22Rv1 (cell line): ENCODE measurements at regions not wholly inside any gene's neighbourhood (a gene's known extent, or its start where the extent isn't known, plus 50 kb on each side); places are given as distances from the start of the nearest gene placed in this dataset.

ENCODE experiments used
- H3K27ac ChIP-seq: fragments of 450-650 bp; 2 replicates; pipeline ENCODE4 v1.5.1; 2017
- ZFX ChIP-seq: fragments of 450-650 bp; IDR thresholded peaks from 2 replicates; pipeline ENCODE4 v1.6.1; 2017; ENCODE audit warnings: antibody characterized with exemption, borderline replicate concordance
- TF ChIP-seq, protein P1 (sequence below): fragments of 450-650 bp; IDR thresholded peaks from 2 replicates; pipeline ENCODE4 v1.5.1; 2017; ENCODE audit warnings: mild to moderate bottlenecking

- TF ChIP-seq, protein P1, sequence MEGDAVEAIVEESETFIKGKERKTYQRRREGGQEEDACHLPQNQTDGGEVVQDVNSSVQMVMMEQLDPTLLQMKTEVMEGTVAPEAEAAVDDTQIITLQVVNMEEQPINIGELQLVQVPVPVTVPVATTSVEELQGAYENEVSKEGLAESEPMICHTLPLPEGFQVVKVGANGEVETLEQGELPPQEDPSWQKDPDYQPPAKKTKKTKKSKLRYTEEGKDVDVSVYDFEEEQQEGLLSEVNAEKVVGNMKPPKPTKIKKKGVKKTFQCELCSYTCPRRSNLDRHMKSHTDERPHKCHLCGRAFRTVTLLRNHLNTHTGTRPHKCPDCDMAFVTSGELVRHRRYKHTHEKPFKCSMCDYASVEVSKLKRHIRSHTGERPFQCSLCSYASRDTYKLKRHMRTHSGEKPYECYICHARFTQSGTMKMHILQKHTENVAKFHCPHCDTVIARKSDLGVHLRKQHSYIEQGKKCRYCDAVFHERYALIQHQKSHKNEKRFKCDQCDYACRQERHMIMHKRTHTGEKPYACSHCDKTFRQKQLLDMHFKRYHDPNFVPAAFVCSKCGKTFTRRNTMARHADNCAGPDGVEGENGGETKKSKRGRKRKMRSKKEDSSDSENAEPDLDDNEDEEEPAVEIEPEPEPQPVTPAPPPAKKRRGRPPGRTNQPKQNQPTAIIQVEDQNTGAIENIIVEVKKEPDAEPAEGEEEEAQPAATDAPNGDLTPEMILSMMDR = no peak
- no peak for TF ChIP-seq ZFX
- H3K27ac ChIP-seq = no peak overlapping the region
Measured at GRCh38 chr3:78410077-78410476, 1357.7 kb downstream of the ROBO1 start.

DNA sequence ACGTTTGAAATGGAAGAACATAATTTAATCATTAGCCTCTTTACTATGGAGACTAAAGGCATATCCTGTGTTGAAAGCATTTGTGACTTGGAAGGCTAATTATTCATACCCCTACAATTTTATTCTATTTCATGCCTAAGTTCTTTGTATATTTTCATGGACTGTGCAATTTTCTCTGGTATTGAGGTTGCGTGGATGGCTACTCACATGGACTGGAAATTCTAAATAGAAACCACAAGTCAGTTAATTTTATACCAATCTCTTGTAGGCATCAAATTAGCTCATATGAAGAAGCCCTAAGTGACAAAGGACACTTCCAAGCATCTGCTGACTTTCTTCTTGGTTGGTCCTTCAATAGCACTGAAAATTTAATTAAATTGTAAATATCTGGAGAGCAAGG, 1353.5 kb downstream of the ROBO1 start:
- H3K27ac ChIP-seq = no peak overlapping the region
- TF ChIP-seq, protein P1 = no peak
- no peak for TF ChIP-seq ZFX

DNA sequence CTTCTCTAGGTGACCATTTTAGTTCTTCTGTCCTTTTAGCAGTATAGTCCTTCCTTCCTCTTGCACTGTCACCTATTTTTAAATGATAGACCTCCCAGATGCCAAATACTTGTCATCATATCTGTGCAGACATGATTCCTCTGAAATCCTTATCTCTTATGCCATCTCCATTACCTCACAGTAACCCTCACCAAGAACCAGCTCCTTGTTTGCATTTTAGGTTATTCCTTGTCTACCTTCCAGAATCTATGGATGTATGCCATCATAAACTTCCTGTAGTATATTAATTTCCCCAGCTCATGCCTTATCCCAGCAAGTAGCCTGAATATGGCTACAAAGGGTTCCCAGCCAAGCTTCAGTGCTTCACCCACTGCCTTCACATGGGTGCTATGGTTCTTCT, 1347.2 kb downstream of the ROBO1 start:
- TF ChIP-seq ZFX = no peak
- TF ChIP-seq, protein P1 = no peak
- no peak overlapping the region for H3K27ac ChIP-seq

GRCh38 chr3:78421247-78421966, 1346.4 kb downstream of the ROBO1 start:
- TF ChIP-seq ZFX = no peak
- TF ChIP-seq, protein P1 = no peak

GRCh38 chr3:78424656-78425055, 1343.1 kb downstream of the ROBO1 start:
- TF ChIP-seq, protein P1 = no peak
- TF ChIP-seq ZFX = no peak
- H3K27ac ChIP-seq = no peak overlapping the region

More at GRCh38 chr3:78421247-78421966, 1346.4 kb downstream of the ROBO1 start:
- no peak overlapping the region for H3K27ac ChIP-seq

- no peak for TF ChIP-seq ZFX
- TF ChIP-seq, protein P1 = no peak
- no peak overlapping the region for H3K27ac ChIP-seq
Measured at GRCh38 chr3:78426454-78426853, 1341.3 kb downstream of the ROBO1 start.

DNA sequence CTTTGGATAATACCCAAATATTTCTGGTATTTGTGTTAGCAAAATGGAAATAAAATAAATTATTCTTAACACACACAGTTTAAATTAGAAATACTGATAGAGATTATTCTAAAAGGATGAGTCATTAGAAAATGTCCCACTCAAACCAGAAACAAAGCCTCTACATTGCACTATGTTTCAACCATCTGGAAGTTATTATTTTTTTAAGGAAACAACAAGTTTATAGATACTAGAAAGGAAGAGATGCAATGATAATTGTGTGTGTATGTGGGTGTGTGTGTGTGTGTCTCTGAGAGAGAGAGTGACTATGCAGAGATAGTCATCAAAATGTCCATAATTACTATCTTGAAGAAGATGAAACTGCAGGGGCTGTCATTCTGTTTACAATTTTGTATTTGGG, 1340.5 kb downstream of the ROBO1 start:
- H3K27ac ChIP-seq = no peak overlapping the region
- no peak for TF ChIP-seq ZFX

GRCh38 chr3:78430741-78431140, 1337.1 kb downstream of the ROBO1 start:
- no peak for TF ChIP-seq ZFX
- no peak overlapping the region for H3K27ac ChIP-seq
